ENCODE measurements at regions not wholly inside any gene's neighbourhood (a gene's known extent, or its start where the extent isn't known, plus 50 kb on each side); places are given as distances from the start of the nearest gene placed in this dataset.

- no peak for TF ChIP-seq CTCF (IDR thresholded peaks at IDR 0.05; ENCODE audit: low read depth, low read length)
- no peak for DNase-seq
- H3K9me3 ChIP-seq (ENCODE audit: severe bottlenecking): no peaks in the 10 kb centered on the region
- H3K27me3 ChIP-seq (ENCODE audit: insufficient read depth, low read depth, severe bottlenecking): no peaks in the 10 kb centered on the region
- H3K36me3 ChIP-seq: no peaks in the 10 kb centered on the region
- no peak overlapping the region for H3K27ac ChIP-seq
- H3K4me3 ChIP-seq (ENCODE audit: low read depth, low read length): no peak overlapping the region
Observed at GRCh38 chr12:127526925-127527324, 740.0 kb upstream of the TMEM132C start.

GRCh38 chr12:127528551-127528950, 738.4 kb upstream of the TMEM132C start:
- H3K27me3 ChIP-seq (ENCODE audit: insufficient read depth, low read depth, severe bottlenecking): no peaks in the 10 kb centered on the region
- no peak overlapping the region for H3K27ac ChIP-seq
- TF ChIP-seq CTCF (IDR thresholded peaks at IDR 0.05; ENCODE audit: low read depth, low read length): no peak
- DNase-seq: no peak
- no peaks in the 10 kb centered on the region for H3K9me3 ChIP-seq (ENCODE audit: severe bottlenecking)
- H3K4me3 ChIP-seq (ENCODE audit: low read depth, low read length): no peak overlapping the region
- no peaks in the 10 kb centered on the region for H3K36me3 ChIP-seq

DNA sequence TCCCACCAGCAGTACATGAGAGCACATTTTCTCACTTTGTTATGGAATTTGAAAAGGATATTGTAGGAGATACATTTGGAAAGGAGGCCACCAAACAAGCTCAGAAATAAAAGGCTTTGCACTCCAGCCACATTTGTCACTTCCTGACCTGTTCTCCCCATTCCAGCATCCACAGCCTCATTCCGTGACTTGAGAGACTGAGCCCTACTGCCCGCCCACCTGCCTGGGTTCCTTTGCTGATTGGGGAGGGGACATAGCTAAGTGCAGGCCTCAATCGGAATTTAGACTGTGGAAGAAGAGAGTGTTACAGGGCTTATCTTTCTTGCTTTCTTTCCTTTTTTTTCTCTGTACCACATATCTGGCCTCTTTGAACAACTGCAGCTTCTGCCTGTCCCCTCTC, 735.4 kb upstream of the TMEM132C start:
- H3K9me3 ChIP-seq (ENCODE audit: severe bottlenecking): peaks cover 3% of the 10 kb centered on the region
- no peak for TF ChIP-seq CTCF (IDR thresholded peaks at IDR 0.05; ENCODE audit: low read depth, low read length)
- no peaks in the 10 kb centered on the region for H3K27me3 ChIP-seq (ENCODE audit: insufficient read depth, low read depth, severe bottlenecking)
- H3K36me3 ChIP-seq: no peaks in the 10 kb centered on the region
- H3K27ac ChIP-seq: no peak overlapping the region
- no peak overlapping the region for H3K4me3 ChIP-seq (ENCODE audit: low read depth, low read length)
- no peak for DNase-seq

DNA sequence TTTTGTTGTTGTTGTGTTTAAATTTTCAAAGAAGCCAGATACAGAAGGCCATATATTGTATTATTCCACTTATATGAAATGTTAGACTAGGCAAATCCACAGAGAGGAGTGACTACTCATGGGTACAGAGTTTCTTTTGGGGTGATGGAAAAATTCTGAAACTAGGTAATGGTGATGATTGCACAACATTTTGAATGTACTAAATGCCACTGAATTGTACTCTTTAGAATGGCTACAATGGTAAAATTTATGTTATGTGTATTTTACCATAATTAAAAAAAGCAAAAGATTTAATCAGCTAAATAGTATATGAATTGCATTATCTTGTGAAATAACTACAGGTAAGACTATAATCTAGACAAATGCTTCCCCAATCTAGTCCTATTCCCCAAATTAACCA, 733.6 kb upstream of the TMEM132C start:
- Histone ChIP-seq H3K9me3 (ENCODE audit: severe bottlenecking) (peaks cover 3% of the 10 kb centered on the region), H3K27ac (no peak overlapping the region), H3K36me3 (no peaks in the 10 kb centered on the region), H3K4me3 (ENCODE audit: low read depth, low read length) (no peak overlapping the region), H3K27me3 (ENCODE audit: insufficient read depth, low read depth, severe bottlenecking) (no peaks in the 10 kb centered on the region)
- no peak for DNase-seq
- TF ChIP-seq CTCF (IDR thresholded peaks at IDR 0.05; ENCODE audit: low read depth, low read length): no peak

DNA sequence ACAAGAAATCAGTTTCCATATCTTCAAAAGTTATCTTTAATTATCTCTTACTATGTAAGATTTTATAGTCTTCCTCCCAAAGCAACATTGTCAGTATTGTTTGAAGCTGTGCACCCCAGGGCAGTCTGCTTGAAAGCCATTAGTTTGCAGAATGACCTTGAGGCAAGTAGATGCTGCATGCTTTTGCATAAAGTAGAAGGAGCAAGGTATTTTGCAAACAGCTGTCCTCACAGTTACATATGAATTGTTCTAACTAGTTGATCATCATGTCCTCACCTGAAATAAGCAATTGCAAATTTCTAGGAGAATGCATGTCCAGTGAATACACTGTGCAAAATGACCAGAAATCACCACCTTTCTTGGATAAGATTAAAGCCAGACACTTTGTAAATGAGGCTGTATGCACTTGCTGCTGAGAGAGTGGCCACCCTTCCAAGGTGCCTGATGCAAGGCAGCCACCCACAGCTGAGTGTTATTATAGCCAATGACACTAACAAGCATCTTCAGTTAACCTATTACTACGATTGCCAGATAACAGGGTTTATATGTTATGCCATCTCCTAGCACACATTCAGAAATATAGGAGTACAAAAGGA, 730.0 kb upstream of the TMEM132C start:
- no peak overlapping the region for H3K4me3 ChIP-seq (ENCODE audit: low read depth, low read length)
- DNase-seq: no peak
- no peaks in the 10 kb centered on the region for H3K36me3 ChIP-seq
- peaks cover 3% of the 10 kb centered on the region for H3K9me3 ChIP-seq (ENCODE audit: severe bottlenecking)
- H3K27ac ChIP-seq: no peak overlapping the region
- H3K27me3 ChIP-seq (ENCODE audit: insufficient read depth, low read depth, severe bottlenecking): no peaks in the 10 kb centered on the region
- TF ChIP-seq CTCF (IDR thresholded peaks at IDR 0.05; ENCODE audit: low read depth, low read length): no peak

DNA sequence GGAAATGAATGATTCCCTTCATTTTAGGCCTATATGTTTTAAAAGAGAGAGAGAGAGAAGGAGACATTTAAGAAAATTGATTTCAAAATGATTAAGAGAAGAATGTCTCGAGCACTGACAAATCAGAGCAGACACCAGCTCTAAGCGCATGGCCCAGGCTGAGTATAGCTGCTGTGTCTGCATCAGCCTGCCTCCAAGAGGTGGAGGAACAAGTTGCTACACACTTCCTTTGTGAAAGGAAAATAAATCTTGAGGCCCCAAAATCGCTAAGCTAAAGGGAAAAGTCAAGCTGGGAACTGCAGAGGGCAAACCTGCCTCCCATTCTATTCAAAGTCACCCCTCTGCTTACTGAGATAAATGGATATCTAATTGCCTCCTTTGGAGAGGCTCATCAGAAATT, 728.7 kb upstream of the TMEM132C start:
- Histone ChIP-seq H3K9me3 (ENCODE audit: severe bottlenecking) (peaks cover 3% of the 10 kb centered on the region), H3K36me3 (no peaks in the 10 kb centered on the region), H3K27ac (no peak overlapping the region), H3K4me3 (ENCODE audit: low read depth, low read length) (no peak overlapping the region), H3K27me3 (ENCODE audit: insufficient read depth, low read depth, severe bottlenecking) (no peaks in the 10 kb centered on the region)
- TF ChIP-seq CTCF (IDR thresholded peaks at IDR 0.05; ENCODE audit: low read depth, low read length): no peak
- DNase-seq: no peak
